ENCODE measurements at regions not wholly inside any gene's neighbourhood (a gene's known extent, or its start where the extent isn't known, plus 50 kb on each side); places are given as distances from the start of the nearest gene placed in this dataset.
"Not testable (repeated sequence)": the region's sequence is repeated elsewhere in the genome, so short reads cannot be mapped to it uniquely, and the experiment has no call there.

DNA sequence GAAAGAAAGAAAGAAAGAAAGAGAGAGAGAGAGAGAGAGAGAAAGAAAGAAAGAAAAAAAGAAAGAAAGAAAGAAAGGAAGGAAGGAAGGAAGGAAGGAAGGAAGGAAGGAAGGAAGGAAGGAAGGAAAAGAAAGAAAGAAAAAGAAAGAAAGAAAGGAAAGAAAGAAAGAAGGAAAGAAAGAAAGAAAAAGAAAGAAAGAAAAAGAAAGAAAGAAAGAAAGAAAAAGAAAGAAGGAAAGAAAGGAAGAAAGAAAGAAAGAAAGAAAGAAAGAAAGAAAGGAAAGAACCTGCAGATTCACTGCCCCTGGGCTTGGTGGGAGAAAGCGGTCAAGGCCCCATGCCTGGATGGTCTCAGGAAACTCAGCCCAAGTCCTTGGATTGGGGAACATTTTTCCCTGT lies 1426.2 kb downstream of the BRD1 start:
- not testable (repeated sequence) for H3K4me1 Mint-ChIP-seq; H3K27me3 Mint-ChIP-seq; DNase-seq; H3K4me3 ChIP-seq (ENCODE audit: low read depth, low read length); ATAC-seq (ENCODE audit: low read depth in 2 of 2); H3K4me1 ChIP-seq (ENCODE audit: control insufficient read depth, insufficient read depth, low read length, poor library complexity, severe bottlenecking); H3K27ac ChIP-seq (ENCODE audit: insufficient read depth, low read length, poor library complexity, severe bottlenecking); H3K9me3 Mint-ChIP-seq; H3K4me3 Mint-ChIP-seq; H3K27ac Mint-ChIP-seq; H3K36me3 ChIP-seq (ENCODE audit: control insufficient read depth, insufficient read depth, low read length); H3K27me3 ChIP-seq (ENCODE audit: control insufficient read depth, insufficient read depth, low read length); H3K36me3 Mint-ChIP-seq; H3K9me3 ChIP-seq (ENCODE audit: control insufficient read depth in 2 of 2, low read length in 2 of 2)

GRCh38 chr22:48398181-48398905 lies 1429.3 kb downstream of the BRD1 start:
- Mint-ChIP-seq H3K36me3 (no peaks in the 10 kb centered on the region), H3K4me1 (no peaks in the 10 kb centered on the region), H3K4me3 (no peak overlapping the region), H3K9me3 (peaks cover 0 to 4% (median 0%) of the 10 kb centered on the region in 7 donors), H3K27me3 (no peaks in the 10 kb centered on the region), H3K27ac (no peak overlapping the region)
- Histone ChIP-seq H3K27me3 (ENCODE audit: control insufficient read depth, insufficient read depth, low read length) (no peaks in the 10 kb centered on the region), H3K36me3 (ENCODE audit: control insufficient read depth, insufficient read depth, low read length) (no peaks in the 10 kb centered on the region), H3K4me3 (ENCODE audit: low read depth, low read length) (no peak overlapping the region), H3K4me1 (ENCODE audit: control insufficient read depth, insufficient read depth, low read length, poor library complexity, severe bottlenecking) (no peaks in the 10 kb centered on the region), H3K9me3 (ENCODE audit: control insufficient read depth in 2 of 2, low read length in 2 of 2) (no peaks in the 10 kb centered on the region), H3K27ac (ENCODE audit: insufficient read depth, low read length, poor library complexity, severe bottlenecking) (no peak overlapping the region)
- ATAC-seq (ENCODE audit: low read depth in 2 of 2) (no peak), DNase-seq (no peak)

GRCh38 chr22:48397531-48398180 lies 1430.0 kb downstream of the BRD1 start:
- H3K27me3 ChIP-seq (ENCODE audit: control insufficient read depth, insufficient read depth, low read length) = no peaks in the 10 kb centered on the region
- ATAC-seq (ENCODE audit: low read depth in 2 of 2) (no peak), DNase-seq (no peak)
- Mint-ChIP-seq H3K4me3 (no peak overlapping the region), H3K4me1 (no peaks in the 10 kb centered on the region), H3K36me3 (no peaks in the 10 kb centered on the region), H3K9me3 (peaks cover 0 to 4% (median 0%) of the 10 kb centered on the region in 7 donors), H3K27me3 (no peaks in the 10 kb centered on the region), H3K27ac (no peak overlapping the region)
- no peaks in the 10 kb centered on the region for H3K36me3 ChIP-seq (ENCODE audit: control insufficient read depth, insufficient read depth, low read length)
- no peak overlapping the region for H3K27ac ChIP-seq (ENCODE audit: insufficient read depth, low read length, poor library complexity, severe bottlenecking)
- H3K4me3 ChIP-seq (ENCODE audit: low read depth, low read length) = no peak overlapping the region
- no peaks in the 10 kb centered on the region for H3K9me3 ChIP-seq (ENCODE audit: control insufficient read depth in 2 of 2, low read length in 2 of 2)
- H3K4me1 ChIP-seq (ENCODE audit: control insufficient read depth, insufficient read depth, low read length, poor library complexity, severe bottlenecking) = no peaks in the 10 kb centered on the region

DNA sequence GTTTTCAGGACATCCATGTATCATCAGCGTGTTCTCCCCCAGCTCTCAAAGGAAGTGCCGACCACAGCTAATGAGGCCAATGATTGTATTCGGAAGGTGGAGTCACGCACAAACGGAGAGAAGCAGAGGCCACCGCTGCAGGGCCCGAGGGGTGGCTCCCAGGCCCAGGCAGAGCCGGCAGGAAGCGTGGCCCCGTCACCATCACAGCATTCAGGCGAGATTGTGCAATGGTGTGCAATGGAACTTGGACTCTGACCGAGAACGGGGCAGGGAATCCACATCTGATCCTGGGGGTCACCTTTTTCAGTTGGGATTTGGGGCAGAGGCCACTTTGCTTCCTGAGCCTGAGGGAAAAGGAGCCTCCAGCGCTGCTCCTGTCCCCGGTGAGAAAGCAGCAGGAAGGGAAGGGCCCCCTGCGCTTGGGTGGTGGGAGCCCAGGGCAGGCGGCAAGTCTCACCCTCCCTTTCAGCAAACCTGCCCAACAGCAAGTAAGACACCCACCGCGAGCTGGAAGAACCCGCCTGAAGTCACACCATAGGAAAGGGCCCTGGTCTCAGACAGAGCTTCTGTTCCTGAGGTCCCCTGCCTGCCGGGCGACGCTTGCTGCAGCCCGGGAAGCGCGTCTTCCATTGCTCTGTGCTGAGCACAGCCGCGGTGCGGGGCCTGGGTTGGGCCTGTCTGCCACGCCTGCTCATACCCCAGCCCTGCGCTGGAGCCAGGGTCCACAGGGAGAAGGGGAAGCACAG lies 1430.7 kb downstream of the BRD1 start:
- Mint-ChIP-seq H3K27ac (no peak overlapping the region), H3K4me1 (no peaks in the 10 kb centered on the region), H3K36me3 (no peaks in the 10 kb centered on the region), H3K9me3 (peaks cover 0 to 1% (median 0%) of the 10 kb centered on the region in 7 donors), H3K4me3 (no peak overlapping the region), H3K27me3 (no peaks in the 10 kb centered on the region)
- ATAC-seq (ENCODE audit: low read depth in 2 of 2) (no peak), DNase-seq (no peak)
- no peaks in the 10 kb centered on the region for H3K4me1 ChIP-seq (ENCODE audit: control insufficient read depth, insufficient read depth, low read length, poor library complexity, severe bottlenecking)
- no peaks in the 10 kb centered on the region for H3K36me3 ChIP-seq (ENCODE audit: control insufficient read depth, insufficient read depth, low read length)
- no peaks in the 10 kb centered on the region for H3K27me3 ChIP-seq (ENCODE audit: control insufficient read depth, insufficient read depth, low read length)
- no peaks in the 10 kb centered on the region for H3K9me3 ChIP-seq (ENCODE audit: control insufficient read depth in 2 of 2, low read length in 2 of 2)
- H3K27ac ChIP-seq (ENCODE audit: insufficient read depth, low read length, poor library complexity, severe bottlenecking) = no peak overlapping the region
- H3K4me3 ChIP-seq (ENCODE audit: low read depth, low read length) = no peak overlapping the region

GRCh38 chr22:48396091-48396784 lies 1431.4 kb downstream of the BRD1 start:
- H3K9me3 Mint-ChIP-seq = peaks cover 0 to 1% (median 0%) of the 10 kb centered on the region in 7 donors
- H3K4me3 ChIP-seq (ENCODE audit: low read depth, low read length) = no peak overlapping the region
- H3K27ac Mint-ChIP-seq = no peak overlapping the region

DNA sequence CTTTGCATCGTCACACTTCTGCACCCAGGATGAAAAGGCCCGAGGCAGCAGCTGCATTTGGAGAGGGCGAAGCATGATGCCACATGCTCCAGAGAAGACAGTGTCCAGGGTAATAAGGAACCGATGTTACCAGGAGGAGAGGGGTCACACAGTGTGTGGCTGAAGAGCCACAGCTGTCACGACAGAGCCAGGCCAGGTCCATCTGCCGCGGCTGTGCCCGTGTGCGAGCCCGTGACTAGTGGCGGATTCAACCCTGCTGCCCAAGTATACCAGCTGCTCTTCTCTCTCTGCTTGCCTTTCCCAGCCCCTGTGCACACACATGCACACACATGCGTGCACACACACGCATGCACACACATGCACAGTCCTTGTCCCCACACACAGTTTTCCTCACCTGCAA lies 1432.5 kb downstream of the BRD1 start:
- Mint-ChIP-seq H3K36me3 (no peaks in the 10 kb centered on the region), H3K27me3 (no peaks in the 10 kb centered on the region), H3K4me1 (no peaks in the 10 kb centered on the region), H3K4me3 (no peak overlapping the region), H3K9me3 (peaks cover 0 to 2% (median 0%) of the 10 kb centered on the region in 7 donors), H3K27ac (no peak overlapping the region)
- no peaks in the 10 kb centered on the region for H3K36me3 ChIP-seq (ENCODE audit: control insufficient read depth, insufficient read depth, low read length)
- no peaks in the 10 kb centered on the region for H3K4me1 ChIP-seq (ENCODE audit: control insufficient read depth, insufficient read depth, low read length, poor library complexity, severe bottlenecking)
- no peaks in the 10 kb centered on the region for H3K27me3 ChIP-seq (ENCODE audit: control insufficient read depth, insufficient read depth, low read length)
- H3K4me3 ChIP-seq (ENCODE audit: low read depth, low read length) = no peak overlapping the region
- no peak for DNase-seq
- no peak overlapping the region for H3K27ac ChIP-seq (ENCODE audit: insufficient read depth, low read length, poor library complexity, severe bottlenecking)
- no peaks in the 10 kb centered on the region for H3K9me3 ChIP-seq (ENCODE audit: control insufficient read depth in 2 of 2, low read length in 2 of 2)
- ATAC-seq (ENCODE audit: low read depth in 2 of 2) = no peak

More at GRCh38 chr22:48396091-48396784, 1431.4 kb downstream of the BRD1 start:
- H3K27me3 ChIP-seq (ENCODE audit: control insufficient read depth, insufficient read depth, low read length) = no peaks in the 10 kb centered on the region
- Mint-ChIP-seq H3K4me1 (no peaks in the 10 kb centered on the region), H3K4me3 (no peak overlapping the region), H3K27me3 (no peaks in the 10 kb centered on the region), H3K36me3 (no peaks in the 10 kb centered on the region)
- DNase-seq (no peak), ATAC-seq (ENCODE audit: low read depth in 2 of 2) (no peak)
- no peak overlapping the region for H3K27ac ChIP-seq (ENCODE audit: insufficient read depth, low read length, poor library complexity, severe bottlenecking)
- H3K9me3 ChIP-seq (ENCODE audit: control insufficient read depth in 2 of 2, low read length in 2 of 2) = no peaks in the 10 kb centered on the region
- H3K4me1 ChIP-seq (ENCODE audit: control insufficient read depth, insufficient read depth, low read length, poor library complexity, severe bottlenecking) = no peaks in the 10 kb centered on the region
- no peaks in the 10 kb centered on the region for H3K36me3 ChIP-seq (ENCODE audit: control insufficient read depth, insufficient read depth, low read length)

DNA sequence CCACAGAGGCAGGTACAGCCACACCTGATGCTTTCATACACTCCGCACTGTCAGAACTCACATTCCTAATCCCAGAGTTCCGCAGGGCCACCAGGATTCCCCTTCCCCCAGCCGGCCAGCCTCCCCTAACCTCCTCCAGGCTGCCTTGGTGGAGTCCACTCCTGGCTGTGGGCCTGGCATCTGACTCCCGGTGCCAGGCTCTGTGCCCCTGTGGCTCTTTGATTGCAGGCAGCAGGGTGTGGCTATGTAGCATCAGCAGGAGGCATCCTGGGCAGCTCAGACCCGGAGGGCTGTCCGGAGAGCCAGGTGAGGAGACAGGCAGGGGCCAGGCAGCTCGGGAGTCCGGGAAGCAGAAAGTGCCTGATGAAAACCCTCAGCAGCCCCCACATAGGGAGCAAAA lies 1432.9 kb downstream of the BRD1 start:
- ATAC-seq (ENCODE audit: low read depth in 2 of 2) = no peak
- Histone ChIP-seq H3K4me1 (ENCODE audit: control insufficient read depth, insufficient read depth, low read length, poor library complexity, severe bottlenecking) (no peaks in the 10 kb centered on the region), H3K27me3 (ENCODE audit: control insufficient read depth, insufficient read depth, low read length) (no peaks in the 10 kb centered on the region), H3K27ac (ENCODE audit: insufficient read depth, low read length, poor library complexity, severe bottlenecking) (no peak overlapping the region), H3K9me3 (ENCODE audit: control insufficient read depth in 2 of 2, low read length in 2 of 2) (no peaks in the 10 kb centered on the region), H3K4me3 (ENCODE audit: low read depth, low read length) (no peak overlapping the region), H3K36me3 (ENCODE audit: control insufficient read depth, insufficient read depth, low read length) (no peaks in the 10 kb centered on the region)
- no peaks in the 10 kb centered on the region for H3K4me1 Mint-ChIP-seq
- no peak overlapping the region for H3K27ac Mint-ChIP-seq
- no peaks in the 10 kb centered on the region for H3K36me3 Mint-ChIP-seq
- peaks cover 0 to 2% (median 0%) of the 10 kb centered on the region in 7 donors for H3K9me3 Mint-ChIP-seq
- no peak for DNase-seq
- no peaks in the 10 kb centered on the region for H3K27me3 Mint-ChIP-seq
- no peak overlapping the region for H3K4me3 Mint-ChIP-seq
